Retinal pigment epithelial cell (primary cell): ENCODE measurements at regions not wholly inside any gene's neighbourhood (a gene's known extent, or its start where the extent isn't known, plus 50 kb on each side); places are given as distances from the start of the nearest gene placed in this dataset.

Source experiments
- DNase-seq: peaks from one replicate; pipeline ENCODE4 v3.0.0-alpha.2; 2010; ENCODE audit warnings: low read depth
- H3K4me3 ChIP-seq: 2 replicates; pipeline ENCODE4 v1.5.1; 2011; ENCODE audit warnings: mild to moderate bottlenecking, low read length, control low read depth, moderate library complexity
- TF ChIP-seq, protein P1 (sequence below): conservative IDR thresholded peaks from 2 replicates; pipeline ENCODE4 v1.5.1; 2011; ENCODE audit warnings: low read depth, low read length, control low read depth, inconsistent platforms

DNA sequence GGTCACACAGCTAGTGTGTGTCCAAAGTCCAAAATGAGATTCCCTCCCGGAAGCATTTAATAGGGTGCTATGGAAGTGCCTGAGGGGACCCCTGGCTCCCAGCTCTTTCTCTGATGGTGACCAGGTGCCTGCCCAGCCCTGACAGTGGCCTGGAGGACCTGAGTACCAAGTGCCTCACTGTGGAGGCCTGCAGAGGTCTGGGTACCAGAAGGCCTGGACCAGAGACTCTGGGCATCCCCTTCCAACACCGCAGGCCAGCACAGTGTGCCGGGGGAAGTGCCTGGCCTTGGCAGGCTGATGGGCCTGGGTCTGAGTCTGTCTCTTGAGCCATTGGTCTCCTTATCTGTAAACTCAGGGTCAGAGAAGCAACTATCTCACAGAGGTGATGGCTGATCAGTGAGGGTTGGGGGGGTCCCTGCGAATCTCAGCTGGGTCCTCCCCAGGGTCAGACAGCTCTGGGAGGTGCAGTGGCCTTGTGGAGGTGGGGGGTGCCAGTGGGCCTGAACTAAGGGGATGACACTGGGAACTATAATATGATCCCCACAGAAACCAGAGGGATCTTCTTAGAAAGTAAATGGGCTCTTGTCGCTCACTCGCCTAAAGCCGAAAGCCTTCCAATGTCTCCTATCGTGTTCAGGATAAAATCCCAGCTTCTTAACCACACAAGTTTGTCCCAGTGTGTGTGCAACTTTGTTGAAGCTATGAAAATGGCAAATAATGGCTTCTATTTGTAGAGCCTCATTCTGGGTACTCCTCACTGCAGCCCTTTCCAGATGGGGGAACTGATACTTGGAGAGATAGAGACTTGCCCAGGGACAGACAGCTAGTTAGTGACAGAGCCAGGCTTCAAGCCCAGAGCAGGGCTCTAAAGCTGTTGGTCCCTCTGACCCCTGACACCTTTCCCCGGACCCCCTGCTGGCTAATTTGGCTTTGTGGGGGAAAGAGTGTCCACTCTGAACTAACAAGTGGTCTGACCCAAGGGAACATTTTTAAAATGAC, 225.1 kb downstream of the TFCP2L1 start:
- no peak overlapping the region for H3K4me3 ChIP-seq
- no peak for DNase-seq
- TF ChIP-seq, protein P1, sequence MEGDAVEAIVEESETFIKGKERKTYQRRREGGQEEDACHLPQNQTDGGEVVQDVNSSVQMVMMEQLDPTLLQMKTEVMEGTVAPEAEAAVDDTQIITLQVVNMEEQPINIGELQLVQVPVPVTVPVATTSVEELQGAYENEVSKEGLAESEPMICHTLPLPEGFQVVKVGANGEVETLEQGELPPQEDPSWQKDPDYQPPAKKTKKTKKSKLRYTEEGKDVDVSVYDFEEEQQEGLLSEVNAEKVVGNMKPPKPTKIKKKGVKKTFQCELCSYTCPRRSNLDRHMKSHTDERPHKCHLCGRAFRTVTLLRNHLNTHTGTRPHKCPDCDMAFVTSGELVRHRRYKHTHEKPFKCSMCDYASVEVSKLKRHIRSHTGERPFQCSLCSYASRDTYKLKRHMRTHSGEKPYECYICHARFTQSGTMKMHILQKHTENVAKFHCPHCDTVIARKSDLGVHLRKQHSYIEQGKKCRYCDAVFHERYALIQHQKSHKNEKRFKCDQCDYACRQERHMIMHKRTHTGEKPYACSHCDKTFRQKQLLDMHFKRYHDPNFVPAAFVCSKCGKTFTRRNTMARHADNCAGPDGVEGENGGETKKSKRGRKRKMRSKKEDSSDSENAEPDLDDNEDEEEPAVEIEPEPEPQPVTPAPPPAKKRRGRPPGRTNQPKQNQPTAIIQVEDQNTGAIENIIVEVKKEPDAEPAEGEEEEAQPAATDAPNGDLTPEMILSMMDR = no peak

DNA sequence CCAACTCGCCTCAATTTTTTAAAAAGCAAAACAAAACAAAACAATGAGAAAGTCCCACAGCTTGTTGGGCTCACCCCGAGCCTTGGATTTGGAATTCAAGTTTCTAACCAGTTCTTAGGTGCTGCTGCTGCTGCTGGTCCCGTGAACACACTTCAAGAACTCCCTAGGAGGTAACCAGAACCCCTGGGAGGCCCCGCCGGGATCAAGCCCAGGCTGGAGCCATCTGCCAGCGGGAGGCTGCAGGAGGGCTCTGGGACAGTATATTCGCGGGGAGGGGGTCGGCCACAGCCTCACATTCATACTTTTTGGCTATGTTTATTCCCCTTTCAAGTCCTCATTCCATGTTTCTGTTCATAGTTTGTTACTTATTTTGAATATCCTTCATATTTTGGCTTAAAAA, 223.4 kb downstream of the TFCP2L1 start:
- no peak for DNase-seq
- no peak overlapping the region for H3K4me3 ChIP-seq
- TF ChIP-seq, protein P1 = no peak

DNA sequence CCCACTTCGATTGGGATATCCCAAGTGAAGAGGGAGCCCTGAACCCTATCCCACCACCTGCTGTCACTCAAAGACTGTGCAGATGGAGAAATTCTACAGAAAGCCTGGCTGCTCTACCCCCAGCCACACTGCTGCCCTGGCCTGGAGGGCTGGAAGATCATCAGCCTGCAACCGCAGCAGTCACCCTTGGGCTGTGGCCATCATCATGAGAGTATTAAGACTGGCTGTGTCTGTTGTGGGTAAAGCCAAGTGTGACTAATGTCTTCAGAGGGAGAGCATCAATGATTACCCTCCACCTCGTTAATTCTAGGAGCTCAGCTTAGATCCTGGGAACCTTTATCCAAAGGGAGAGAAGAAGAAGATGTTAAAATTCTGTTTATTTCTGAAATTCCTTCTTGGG, 221.5 kb downstream of the TFCP2L1 start:
- no peak for DNase-seq
- TF ChIP-seq, protein P1 = no peak
- H3K4me3 ChIP-seq = no peak overlapping the region

DNA sequence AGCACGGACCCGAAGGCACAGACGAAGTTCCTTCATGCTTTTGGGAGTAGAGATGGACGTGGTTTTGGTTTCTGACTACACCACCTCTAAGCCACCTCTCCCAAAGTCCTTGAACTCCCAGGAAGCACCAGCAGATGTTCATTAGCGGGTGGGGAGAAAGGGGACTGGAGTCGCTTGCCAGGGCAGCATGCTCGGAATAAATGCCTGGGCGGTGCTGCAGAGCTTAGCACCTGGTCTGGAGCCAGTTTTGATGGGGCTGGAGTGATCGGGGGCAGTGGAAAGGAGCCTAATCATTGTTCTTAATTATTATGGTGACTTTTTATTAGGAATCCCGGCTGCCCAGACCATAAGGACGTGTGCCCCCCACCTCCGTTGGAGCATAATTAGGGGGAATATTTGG, 220.8 kb downstream of the TFCP2L1 start:
- TF ChIP-seq, protein P1 = no peak
- DNase-seq = no peak

DNA sequence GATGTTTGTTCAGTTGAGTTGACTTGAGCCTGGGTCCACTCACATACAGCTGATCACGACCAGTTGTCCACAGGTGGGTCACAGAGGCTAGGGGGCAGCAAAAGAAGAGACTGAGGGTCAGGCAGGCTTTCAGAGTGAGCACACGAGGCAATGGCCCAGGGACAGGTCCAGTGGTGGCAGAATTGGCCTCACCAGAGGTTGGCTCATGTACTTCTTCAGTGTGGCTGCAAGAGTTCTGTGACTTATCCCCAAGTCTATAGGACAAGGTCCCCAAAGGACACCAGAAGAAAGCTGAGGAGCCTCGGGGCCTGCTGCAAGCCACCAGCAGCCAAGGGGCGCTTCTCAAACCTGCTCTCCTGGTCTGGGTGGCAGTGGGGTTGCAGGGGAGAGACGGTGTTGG, 219.8 kb downstream of the TFCP2L1 start:
- DNase-seq = no peak
- no peak overlapping the region for H3K4me3 ChIP-seq
- TF ChIP-seq, protein P1 = no peak

More for the DNA sequence above, 220.8 kb downstream of the TFCP2L1 start:
- H3K4me3 ChIP-seq = no peak overlapping the region

DNA sequence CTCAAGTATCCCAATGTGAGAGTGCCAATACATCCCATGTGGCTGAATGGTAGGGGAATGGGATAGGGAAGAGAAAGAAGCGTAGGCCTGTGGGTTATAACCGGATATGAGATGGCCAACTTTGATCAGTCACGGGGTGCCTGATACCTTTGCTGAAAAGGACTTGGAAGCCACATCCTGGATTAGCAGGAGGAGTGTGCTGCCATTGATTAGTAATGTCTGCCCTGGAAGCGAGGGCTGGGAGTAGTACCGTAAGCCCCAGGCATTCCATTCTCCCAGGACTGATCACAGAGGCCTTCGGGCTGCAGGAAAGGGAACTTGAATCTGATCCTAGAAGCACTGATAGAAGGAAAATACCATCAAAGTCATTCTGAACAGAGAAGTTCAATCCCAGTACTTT, 218.5 kb downstream of the TFCP2L1 start:
- no peak for DNase-seq
- no peak overlapping the region for H3K4me3 ChIP-seq
- TF ChIP-seq, protein P1 = no peak

DNA sequence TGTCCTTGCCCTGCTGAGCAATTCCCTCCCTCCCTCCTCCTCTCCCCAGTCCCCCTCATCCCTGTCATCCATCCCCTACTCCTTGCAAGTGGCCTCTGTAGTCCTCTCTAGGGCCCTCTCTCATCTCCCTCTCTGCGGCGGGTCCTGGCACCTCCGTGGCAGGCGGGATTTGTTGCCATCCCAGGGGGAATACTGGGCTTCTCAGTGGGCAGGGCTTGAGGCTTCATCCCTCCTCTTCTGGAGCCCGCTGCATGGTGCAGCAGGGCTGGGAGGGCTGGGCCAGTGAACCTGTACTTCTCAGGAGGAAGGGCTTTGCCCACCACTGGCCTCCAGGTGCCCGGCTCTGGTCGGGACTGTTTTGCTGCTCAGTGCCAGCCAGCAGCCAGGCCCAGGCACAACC, 216.2 kb downstream of the TFCP2L1 start:
- TF ChIP-seq, protein P1 = no peak
- no peak for DNase-seq
- no peak overlapping the region for H3K4me3 ChIP-seq
